GM21717 (cell line): ENCODE measurements at regions not wholly inside any gene's neighbourhood (a gene's known extent, or its start where the extent isn't known, plus 50 kb on each side); places are given as distances from the start of the nearest gene placed in this dataset.
"Not testable (repeated sequence)": the region's sequence is repeated elsewhere in the genome, so short reads cannot be mapped to it uniquely, and the experiment has no call there.

Source experiments
- ATAC-seq: cut with Tn5 transposase; IDR thresholded peaks from one replicate; pipeline ENCODE4 v1.9.1; 2021; ENCODE audit warnings: mild to moderate bottlenecking, moderate library complexity; ENCODE audit not compliant: unreplicated experiment

DNA sequence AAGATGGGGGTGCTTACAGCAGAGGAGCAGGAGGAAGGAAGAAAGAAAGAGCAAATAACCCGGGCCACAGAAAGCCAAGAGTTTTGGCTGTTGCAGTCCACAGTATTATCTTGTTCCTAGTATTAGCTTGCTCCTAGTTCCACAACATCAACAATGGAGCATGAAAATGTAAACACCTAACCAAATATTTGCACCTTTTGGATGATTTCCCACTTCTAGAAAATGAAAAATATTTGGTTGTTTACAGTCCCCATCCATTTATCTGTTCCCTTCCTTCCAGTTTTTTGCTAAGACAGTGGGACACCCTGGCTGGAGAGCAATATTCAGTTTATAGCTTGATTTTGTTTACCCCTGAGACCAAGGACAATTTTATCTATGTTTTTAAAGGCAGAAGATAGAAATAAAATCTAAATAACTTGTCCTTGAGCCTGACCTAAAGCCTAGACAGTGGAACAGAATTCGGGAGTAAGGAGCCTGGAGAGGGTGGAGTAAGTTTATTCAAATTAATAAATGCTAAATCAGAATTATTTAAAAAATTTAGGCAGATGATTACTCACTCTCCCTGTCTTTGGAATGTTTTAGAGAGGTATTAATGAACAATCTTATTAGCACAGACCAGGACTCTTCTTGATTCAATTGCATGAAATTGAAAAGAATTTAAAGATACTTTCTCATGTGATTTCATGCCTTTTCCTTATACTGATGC lies 51.6 kb downstream of the RESF1 start:
- ATAC-seq: no peak

DNA sequence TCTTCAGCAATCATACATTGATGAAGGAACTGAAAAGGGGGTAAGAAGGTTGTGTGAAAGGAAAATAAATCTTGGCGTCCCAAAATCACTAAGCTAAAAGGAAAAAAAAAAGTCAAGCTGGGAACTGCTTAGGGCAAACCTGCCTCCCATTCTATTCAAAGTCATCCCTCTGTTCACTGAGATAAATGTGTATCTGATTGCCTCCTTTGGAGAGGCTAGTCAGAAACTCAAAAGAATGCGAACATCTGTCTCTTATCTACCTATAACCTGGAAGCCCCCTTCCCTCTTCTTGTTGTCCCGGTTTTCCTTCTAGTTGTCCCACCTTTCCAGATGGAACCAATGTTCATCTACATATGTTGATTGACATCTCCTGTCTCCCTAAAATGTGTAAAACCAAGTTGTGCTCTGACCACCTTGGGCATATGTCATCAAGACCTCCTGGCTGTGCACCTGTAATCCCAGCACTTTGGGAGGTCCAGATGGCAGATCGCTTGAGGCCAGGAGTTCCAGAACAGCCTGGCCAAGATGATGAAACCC lies 53.1 kb downstream of the RESF1 start:
- ATAC-seq: no peak

DNA sequence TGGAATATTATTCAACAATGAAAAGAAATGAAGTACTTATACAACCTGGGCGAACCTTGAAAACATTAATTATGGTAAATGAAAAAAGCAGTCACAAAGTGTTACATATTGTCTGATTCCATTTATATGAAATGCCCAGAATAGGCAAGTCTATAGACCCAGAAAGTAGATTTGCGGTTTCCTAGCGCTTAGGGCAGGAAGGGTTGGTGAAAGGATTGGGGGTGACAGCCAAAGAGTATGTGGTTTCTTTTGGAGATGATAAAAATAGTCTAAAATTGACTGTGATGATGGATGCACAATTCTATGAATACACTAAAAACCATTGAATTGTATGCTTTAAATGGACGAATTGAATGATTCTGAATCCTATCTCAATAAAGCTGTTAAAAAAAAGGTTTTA lies 55.8 kb downstream of the RESF1 start:
- ATAC-seq: no peak

GRCh38 chr12:32016680-32017482 lies 57.7 kb downstream of the RESF1 start:
- ATAC-seq: no peak

GRCh38 chr12:32021346-32021773 lies 62.1 kb downstream of the RESF1 start:
- ATAC-seq: no peak

- not testable (repeated sequence) for ATAC-seq
These were observed 63.2 kb downstream of the RESF1 start for GRCh38 chr12:32022387-32022786.

DNA sequence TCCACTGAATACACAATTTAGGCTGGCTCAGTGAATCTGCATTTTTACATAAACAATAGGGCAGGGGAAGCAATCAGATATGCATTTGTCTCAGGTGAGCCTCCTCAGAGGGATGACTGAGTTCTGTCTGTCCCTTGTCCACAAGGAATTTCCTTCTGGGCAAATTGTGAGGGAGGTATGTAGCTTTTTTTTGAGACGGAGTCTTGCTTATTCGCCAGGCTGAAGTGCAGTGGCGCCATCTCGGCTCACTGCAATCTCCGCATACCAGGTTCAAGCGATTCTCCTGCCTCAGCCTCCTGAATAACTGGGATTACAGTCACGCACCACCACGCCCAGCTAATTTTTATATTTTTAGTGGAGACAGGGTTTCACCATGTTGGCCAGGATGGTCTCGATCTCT lies 64.6 kb downstream of the RESF1 start:
- not testable (repeated sequence) for ATAC-seq

DNA sequence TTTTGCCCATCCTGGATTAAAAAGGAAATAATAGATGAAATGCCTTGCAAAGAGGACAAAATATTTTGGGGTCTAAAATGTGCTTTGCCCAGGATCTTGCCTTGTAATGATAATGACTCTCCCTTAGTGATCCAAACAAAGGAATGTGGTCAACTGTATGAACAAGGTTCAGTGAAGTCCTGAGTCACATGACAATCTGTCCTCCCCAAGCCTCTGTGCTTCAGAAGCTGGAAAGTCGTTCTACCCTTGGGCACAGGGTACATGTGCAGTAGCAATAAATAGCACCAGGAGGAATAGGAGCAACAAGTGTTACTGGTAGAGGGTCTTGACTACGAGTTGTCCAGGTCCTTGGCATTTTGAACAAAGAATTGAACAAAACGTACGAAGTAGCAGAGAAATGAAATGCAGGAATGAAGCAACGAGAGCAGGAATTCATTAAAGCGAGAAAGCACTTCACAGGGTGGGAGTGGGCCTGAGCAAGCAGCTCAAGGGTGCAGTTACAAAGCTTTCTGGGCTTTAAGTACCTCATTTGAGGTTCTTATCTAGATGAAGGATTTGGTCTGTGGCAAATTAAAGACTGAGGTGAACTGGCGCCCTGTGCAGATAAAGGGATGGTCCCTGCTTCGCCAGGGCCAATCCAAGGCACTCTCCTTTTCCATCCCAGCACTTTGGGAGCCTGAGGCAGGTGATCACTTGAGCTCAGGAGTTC lies 65.8 kb downstream of the RESF1 start:
- no peak for ATAC-seq

DNA sequence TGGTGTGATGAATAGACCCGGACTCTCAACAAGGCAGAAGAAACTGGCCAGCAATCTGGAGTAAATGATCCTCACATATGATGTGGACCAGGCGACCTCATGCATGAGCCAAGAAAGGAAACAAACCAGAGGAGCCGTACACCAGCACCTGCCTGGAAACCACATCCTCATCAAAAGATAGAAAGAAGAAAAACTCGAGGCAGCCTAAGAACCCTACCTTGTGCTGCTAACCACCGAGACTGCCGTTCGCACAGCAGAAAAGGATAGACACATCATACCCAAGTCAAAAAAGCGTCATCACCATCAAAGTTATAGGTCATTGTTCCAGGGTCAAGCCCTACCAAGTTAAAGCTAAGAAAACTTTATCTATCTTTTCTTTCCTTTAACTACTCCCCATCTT lies 66.7 kb downstream of the RESF1 start:
- ATAC-seq: peak; percentile 56

- ATAC-seq: no peak
These were observed 68.6 kb downstream of the RESF1 start for GRCh38 chr12:32027684-32028365.

DNA sequence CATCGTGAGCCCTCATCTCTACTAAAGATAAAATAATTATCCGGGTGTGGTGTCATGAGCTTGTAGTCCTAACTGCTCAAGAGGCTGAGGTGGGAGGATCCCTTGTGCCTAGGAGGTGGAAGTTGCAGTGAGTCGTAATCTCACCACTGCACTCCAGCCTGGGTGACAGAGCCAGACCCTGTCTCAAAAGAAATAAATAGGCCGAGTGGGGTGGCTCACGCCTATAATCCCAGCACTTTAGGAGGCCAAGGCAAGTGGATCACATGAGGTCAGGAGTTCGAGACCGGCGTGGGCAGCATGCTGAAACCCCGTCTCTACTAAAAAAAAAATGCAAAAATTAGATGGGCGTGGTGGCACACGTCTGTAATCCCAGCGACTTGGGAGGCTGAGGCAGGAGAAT lies 70.9 kb downstream of the RESF1 start:
- no peak for ATAC-seq

GRCh38 chr12:32030676-32031075 lies 71.5 kb downstream of the RESF1 start:
- no peak for ATAC-seq

DNA sequence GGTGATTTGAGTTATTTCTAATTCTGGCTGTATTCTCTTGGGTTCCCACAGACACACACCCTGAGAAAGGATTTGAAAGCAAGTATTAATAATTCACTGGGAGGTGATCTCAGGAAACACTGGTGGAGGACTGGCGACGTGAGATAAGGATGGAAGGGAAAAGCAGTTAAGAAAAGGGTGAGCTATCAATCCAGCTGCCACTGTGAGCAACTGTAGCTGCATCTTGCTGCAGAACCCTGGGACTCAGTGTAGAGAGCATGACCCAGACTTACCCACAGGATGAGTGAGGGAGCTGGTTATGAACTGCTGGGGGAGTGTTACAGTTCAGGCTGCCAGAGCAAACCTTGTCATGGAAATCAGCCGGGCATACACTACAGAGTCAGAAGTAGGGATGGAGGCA lies 71.9 kb downstream of the RESF1 start:
- no peak for ATAC-seq

- no peak for ATAC-seq
These were observed 73.1 kb downstream of the RESF1 start for GRCh38 chr12:32032205-32032810.

DNA sequence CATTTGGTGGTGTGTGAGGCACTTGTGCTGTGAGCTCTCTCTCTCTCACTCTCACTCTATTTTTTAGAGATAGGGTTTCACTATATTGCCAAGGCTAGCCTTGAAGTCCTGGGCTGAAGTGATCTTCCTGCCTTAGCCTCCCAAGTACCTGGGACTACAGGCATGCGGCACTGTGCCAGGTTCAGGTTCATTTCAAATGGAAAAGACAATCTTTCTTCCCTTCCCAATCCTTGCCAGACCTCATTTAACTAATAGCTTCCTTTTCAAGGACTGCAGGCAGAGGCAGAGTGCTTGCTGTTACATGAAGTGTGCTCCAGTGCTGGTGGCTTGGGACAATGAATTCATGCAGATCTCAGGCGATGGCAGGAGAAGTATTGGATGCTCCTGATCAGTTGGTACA lies 73.2 kb upstream of the BICD1 start:
- ATAC-seq: no peak

DNA sequence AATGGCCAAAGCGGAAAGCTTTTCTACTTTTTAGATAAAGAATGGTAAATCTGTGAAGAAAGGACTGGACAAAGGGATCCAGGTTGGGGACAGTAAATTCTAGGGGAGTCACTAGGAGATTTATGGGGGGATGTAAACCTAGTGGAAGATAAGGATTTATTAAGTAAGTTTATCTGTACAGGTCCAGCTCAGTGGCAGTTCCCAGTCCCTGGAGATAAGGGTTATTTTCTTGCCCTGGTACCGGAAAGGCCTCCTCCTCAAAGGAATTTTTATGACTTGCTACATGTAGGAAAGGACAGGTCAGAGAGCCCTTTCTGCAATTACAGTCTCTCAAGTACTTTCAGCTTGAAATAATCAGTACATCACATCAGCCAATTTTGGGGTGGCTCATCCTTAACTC lies 72.6 kb upstream of the BICD1 start:
- no peak for ATAC-seq

DNA sequence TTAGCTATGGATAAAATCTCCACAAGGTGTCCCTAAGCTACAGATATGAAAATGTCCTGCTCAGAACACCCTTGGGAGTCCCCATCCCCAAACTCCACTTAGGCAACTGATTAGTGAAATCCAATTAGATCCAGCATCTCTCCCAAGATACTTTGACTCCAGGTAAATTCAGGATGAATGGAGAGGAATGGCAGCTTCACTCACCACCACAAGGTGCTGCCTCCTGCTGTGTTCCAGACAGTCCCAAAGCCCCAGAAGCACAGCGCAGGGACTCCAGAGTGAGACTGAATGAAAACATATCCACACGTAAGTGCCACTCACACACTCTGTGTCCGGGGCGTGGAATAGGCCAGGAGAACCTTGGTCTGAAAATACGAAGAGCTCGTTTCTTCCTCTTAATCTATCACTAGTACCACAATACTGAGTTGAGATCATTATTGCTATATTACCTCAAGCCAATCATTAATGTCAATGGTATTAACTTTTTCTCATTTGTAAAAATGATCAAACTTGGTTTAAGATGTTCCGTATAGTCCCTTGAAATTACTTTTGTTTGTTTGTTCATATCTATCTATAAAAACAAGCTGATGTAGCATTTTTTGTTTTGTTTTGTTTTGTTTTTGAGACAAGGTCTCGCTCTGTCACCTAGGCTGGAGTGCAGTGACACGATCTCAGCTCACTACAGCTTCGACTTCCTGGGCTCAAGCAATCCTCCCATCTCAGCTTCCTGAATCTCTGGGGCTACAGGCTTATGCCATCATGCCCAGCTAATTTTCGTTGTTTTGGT lies 70.0 kb upstream of the BICD1 start:
- ATAC-seq: no peak

GRCh38 chr12:32039347-32039746 lies 67.3 kb upstream of the BICD1 start:
- no peak for ATAC-seq

DNA sequence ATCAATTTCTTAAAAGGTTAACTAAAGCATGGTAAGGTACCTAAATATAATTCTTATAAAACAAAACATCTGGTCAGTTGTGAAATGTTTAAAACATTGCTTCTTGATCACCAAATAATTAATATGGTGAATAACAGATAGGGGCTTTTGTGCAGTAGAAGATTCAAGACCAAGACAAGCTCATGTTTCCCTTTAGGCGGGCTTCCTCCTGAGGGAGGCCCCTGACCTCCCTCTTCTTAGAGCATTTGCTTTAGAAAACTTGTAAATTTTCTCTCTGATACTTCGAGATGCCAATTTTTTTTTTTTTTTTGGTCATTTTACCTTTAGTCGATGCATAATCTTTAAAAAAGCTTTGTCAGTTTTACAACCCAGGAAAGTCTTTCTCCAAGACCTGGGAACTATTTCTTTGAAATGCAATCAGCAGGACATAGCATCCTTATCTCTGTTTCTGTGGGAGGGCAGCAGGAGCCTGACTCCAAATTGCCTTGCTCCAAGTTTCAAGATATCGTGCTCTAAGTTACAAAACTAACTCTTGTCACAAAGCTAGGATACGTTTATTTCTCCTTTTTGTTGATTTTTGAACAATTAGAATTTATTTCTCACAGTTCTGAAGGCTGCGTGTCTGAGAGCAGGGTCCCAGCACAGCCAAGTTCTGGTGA lies 66.6 kb upstream of the BICD1 start:
- ATAC-seq: no peak
